KMS-11 (cell line): ENCODE measurements at regions not wholly inside any gene's neighbourhood (a gene's known extent, or its start where the extent isn't known, plus 50 kb on each side); places are given as distances from the start of the nearest gene placed in this dataset.

ENCODE experiments used
- H2AFZ ChIP-seq: fragments of 200-600 bp; sonication (generic); 2 replicates; pipeline ENCODE4 v1.6.1; 2016; ENCODE audit warnings: antibody characterized with exemption, mixed run types, low read depth
- H3K27ac ChIP-seq: fragments of 200-600 bp; sonication (generic); 2 replicates; pipeline ENCODE4 v1.6.1; 2016; ENCODE audit warnings: mild to moderate bottlenecking, mixed run types
- H3K27me3 ChIP-seq: fragments of 200-600 bp; sonication (generic); 2 replicates; pipeline ENCODE4 v1.6.1; 2017; ENCODE audit warnings: mild to moderate bottlenecking, low read depth, mixed run types, moderate library complexity; ENCODE audit not compliant: insufficient read depth
- H3K36me3 ChIP-seq: fragments of 200-600 bp; sonication (generic); 2 replicates; pipeline ENCODE4 v1.6.1; 2017; ENCODE audit warnings: mild to moderate bottlenecking, mixed run types; ENCODE audit not compliant: insufficient read depth
- H3K4me1 ChIP-seq: fragments of 200-600 bp; sonication (generic); 2 replicates; pipeline ENCODE4 v1.6.1; 2016; ENCODE audit warnings: mild to moderate bottlenecking, low read depth, mixed run types; ENCODE audit not compliant: poor library complexity, severe bottlenecking
- H3K4me2 ChIP-seq: fragments of 200-600 bp; sonication (generic); 2 replicates; pipeline ENCODE4 v1.7.0; 2016; ENCODE audit warnings: mild to moderate bottlenecking, mixed run types
- H3K4me3 ChIP-seq: fragments of 200-600 bp; sonication (generic); IDR thresholded peaks from 2 replicates; pipeline ENCODE4 v1.6.1; 2017; ENCODE audit warnings: low read depth, low read length, mixed read lengths; ENCODE audit not compliant: insufficient read depth
- H3K79me2 ChIP-seq: fragments of 200-600 bp; sonication (generic); 2 replicates; pipeline ENCODE4 v1.6.1; 2016; ENCODE audit warnings: low read depth, mixed run types; ENCODE audit not compliant: insufficient read depth
- H3K9ac ChIP-seq: fragments of 200-600 bp; sonication (generic); 2 replicates; pipeline ENCODE4 v1.6.1; 2016; ENCODE audit warnings: mild to moderate bottlenecking, mixed run types
- H4K20me1 ChIP-seq: fragments of 200-600 bp; sonication (generic); 2 replicates; pipeline ENCODE4 v1.6.1; 2016; ENCODE audit warnings: mild to moderate bottlenecking, mixed run types; ENCODE audit not compliant: insufficient read depth
- CTCF ChIP-seq: fragments of 200-600 bp; sonication (generic); conservative IDR thresholded peaks from 2 replicates; pipeline ENCODE4 v1.6.1; 2017; ENCODE audit warnings: low read depth, mild to moderate bottlenecking, antibody characterized with exemption, low read length, moderate library complexity, mixed read lengths

- Histone ChIP-seq H3K36me3 (no peaks in the 10 kb centered on the region), H3K9ac (no peak overlapping the region), H3K79me2 (no peaks in the 10 kb centered on the region), H3K4me3 (no peak overlapping the region), H2AFZ (no peak overlapping the region), H3K27ac (no peak overlapping the region), H3K27me3 (no peaks in the 10 kb centered on the region), H3K4me2 (no peak overlapping the region), H4K20me1 (no peaks in the 10 kb centered on the region), H3K4me1 (peaks cover 24% of the 10 kb centered on the region)
- TF ChIP-seq CTCF: peak; percentile 47
These were observed 82.8 kb upstream of the E2F8 start for GRCh38 chr11:19323502-19323901.

DNA sequence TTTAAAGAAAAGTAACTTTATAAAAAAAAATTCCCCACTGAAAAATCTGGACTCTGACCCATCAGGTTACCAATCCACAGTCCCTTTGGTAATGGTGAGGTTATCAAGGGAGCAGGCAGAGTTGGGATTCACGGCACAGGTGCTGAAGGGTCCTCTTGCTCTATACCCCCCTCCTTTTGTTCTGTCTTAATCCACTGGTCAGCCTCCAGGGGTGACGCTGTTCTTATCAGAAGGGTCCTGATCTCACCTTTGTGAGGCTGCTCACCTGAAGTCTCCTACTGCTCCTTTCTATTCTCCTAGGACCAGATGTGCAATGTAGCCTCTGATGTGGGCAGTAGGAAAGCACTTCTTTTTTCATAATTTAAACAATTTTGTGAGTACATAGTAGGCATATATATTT is 80.6 kb upstream of the E2F8 start:
- TF ChIP-seq CTCF: no peak
- Histone ChIP-seq H4K20me1 (no peaks in the 10 kb centered on the region), H3K27ac (no peak overlapping the region), H3K79me2 (no peaks in the 10 kb centered on the region), H3K27me3 (no peaks in the 10 kb centered on the region), H3K4me3 (no peak overlapping the region), H3K4me2 (no peak overlapping the region), H3K36me3 (no peaks in the 10 kb centered on the region), H3K4me1 (peaks cover 3% of the 10 kb centered on the region), H3K9ac (no peak overlapping the region), H2AFZ (no peak overlapping the region)

DNA sequence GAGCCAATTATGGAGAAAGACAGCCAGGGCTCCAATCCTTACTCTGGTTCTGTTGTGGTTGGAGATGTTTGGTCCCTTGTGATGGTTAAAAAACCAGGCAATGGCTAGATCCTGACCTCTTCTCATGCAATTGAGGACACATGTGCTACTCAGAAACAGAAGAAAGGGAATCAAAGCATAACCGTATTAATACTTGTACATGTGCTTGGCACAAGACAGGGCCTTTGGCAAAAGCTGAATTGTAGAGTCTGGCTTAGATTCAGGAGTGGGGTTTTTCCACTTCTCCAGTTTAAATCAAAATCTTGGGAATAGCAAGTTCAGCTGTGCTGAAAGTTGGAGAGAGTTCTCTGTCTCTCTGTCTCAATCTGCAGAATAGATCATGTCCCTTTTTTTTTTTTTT is 80.1 kb upstream of the E2F8 start:
- no peak overlapping the region for H3K4me3 ChIP-seq
- H4K20me1 ChIP-seq: no peaks in the 10 kb centered on the region
- no peak overlapping the region for H3K4me2 ChIP-seq
- H3K27ac ChIP-seq: no peak overlapping the region
- H3K79me2 ChIP-seq: no peaks in the 10 kb centered on the region
- no peak for TF ChIP-seq CTCF
- H2AFZ ChIP-seq: no peak overlapping the region
- no peak overlapping the region for H3K9ac ChIP-seq
- H3K4me1 ChIP-seq: no peaks in the 10 kb centered on the region
- H3K27me3 ChIP-seq: no peaks in the 10 kb centered on the region
- H3K36me3 ChIP-seq: no peaks in the 10 kb centered on the region

- no peaks in the 10 kb centered on the region for H4K20me1 ChIP-seq
- H3K9ac ChIP-seq: no peak overlapping the region
- no peak overlapping the region for H3K4me3 ChIP-seq
- peaks cover 7% of the 10 kb centered on the region for H3K4me1 ChIP-seq
- no peak overlapping the region for H2AFZ ChIP-seq
- no peaks in the 10 kb centered on the region for H3K79me2 ChIP-seq
- H3K27me3 ChIP-seq: no peaks in the 10 kb centered on the region
- no peak overlapping the region for H3K4me2 ChIP-seq
- TF ChIP-seq CTCF: no peak
- H3K27ac ChIP-seq: no peak overlapping the region
- no peaks in the 10 kb centered on the region for H3K36me3 ChIP-seq
These were observed 75.7 kb upstream of the E2F8 start for GRCh38 chr11:19316434-19316833.

GRCh38 chr11:19315511-19315910 is 74.8 kb upstream of the E2F8 start:
- Histone ChIP-seq H3K4me1 (peaks cover 12% of the 10 kb centered on the region), H3K79me2 (no peaks in the 10 kb centered on the region), H3K4me3 (no peak overlapping the region), H3K27ac (no peak overlapping the region), H3K4me2 (no peak overlapping the region), H3K36me3 (no peaks in the 10 kb centered on the region), H3K27me3 (no peaks in the 10 kb centered on the region), H3K9ac (no peak overlapping the region), H4K20me1 (no peaks in the 10 kb centered on the region), H2AFZ (no peak overlapping the region)
- no peak for TF ChIP-seq CTCF
